ENCODE measurements at regions not wholly inside any gene's neighbourhood (a gene's known extent, or its start where the extent isn't known, plus 50 kb on each side); places are given as distances from the start of the nearest gene placed in this dataset.

GRCh38 chr5:38764937-38765391, 80.8 kb upstream of the OSMR start:
- TF ChIP-seq CTCF (conservative IDR thresholded peaks at IDR 0.05) (no peak), ZFX (IDR thresholded peaks at IDR 0.05) (no peak)
